ENCODE measurements at regions not wholly inside any gene's neighbourhood (a gene's known extent, or its start where the extent isn't known, plus 50 kb on each side); places are given as distances from the start of the nearest gene placed in this dataset.
A peak's percentile ranks its signal among the peaks of the same experiment; 100 is the strongest.

GRCh38 chr15:45884289-45884688, 249.5 kb downstream of the SQOR start:
- DNase-seq (ENCODE audit: low read depth in 4 of 6, low spot score in 6 of 6), result peak in 1 of 6 donors; percentile 5
- Histone ChIP-seq H3K36me3 (ENCODE audit: control insufficient read depth, insufficient read depth, low read length) (no peaks in the 10 kb centered on the region), H3K27ac (ENCODE audit: low read depth, low read length) (no peak overlapping the region), H3K9me3 (ENCODE audit: control insufficient read depth, insufficient read depth, low read length) (no peaks in the 10 kb centered on the region), H3K4me3 (ENCODE audit: low read depth, low read length) (no peak overlapping the region), H3K27me3 (ENCODE audit: control insufficient read depth, insufficient read depth, low read length) (no peaks in the 10 kb centered on the region), H3K4me1 (ENCODE audit: control insufficient read depth, insufficient read depth, low read length) (no peaks in the 10 kb centered on the region)
- WGBS (ENCODE audit: insufficient coverage), result no CpG with 5 or more reads among the region's 2 CpGs

DNA sequence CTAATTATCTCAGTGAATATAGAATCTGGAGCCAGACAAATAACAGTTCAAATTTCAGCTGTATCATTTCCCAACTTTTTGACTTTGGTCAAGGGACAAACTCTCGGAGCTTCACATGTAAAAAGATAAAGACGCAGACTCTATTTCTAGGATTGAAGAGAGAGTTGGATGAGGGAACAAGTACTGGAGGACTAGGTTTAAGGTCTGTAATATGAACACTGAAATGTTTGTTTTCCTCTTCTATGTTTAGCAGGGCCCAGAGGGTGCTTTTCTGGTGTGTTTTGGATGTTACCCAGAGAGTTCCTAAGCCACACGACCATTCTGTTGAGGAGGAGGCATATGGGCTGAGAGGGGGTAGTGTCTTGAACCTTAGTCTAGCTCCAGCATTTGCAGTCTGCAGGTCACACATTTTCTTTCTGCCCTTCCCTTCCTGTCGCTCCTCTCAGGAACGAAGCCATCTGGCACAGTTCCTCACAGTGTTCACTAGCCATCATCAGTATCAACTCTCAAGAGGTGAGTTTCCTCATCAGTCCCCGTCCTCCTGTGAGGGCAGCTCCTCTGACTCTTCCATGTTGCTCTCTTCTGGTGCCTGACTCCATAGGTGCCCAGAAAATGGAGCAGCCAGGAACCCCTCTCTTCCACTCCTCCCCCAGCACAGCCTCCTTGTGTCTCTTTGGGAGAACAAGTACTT, 250.1 kb downstream of the SQOR start:
- WGBS (ENCODE audit: insufficient coverage), result 72% methylated on average over 4 of the region's 6 CpGs
- no peaks in the 10 kb centered on the region for H3K9me3 ChIP-seq (ENCODE audit: control insufficient read depth, insufficient read depth, low read length)
- no peak overlapping the region for H3K4me3 ChIP-seq (ENCODE audit: low read depth, low read length)
- no peaks in the 10 kb centered on the region for H3K27me3 ChIP-seq (ENCODE audit: control insufficient read depth, insufficient read depth, low read length)
- no peak for DNase-seq (ENCODE audit: low read depth in 4 of 6, low spot score in 6 of 6)
- H3K36me3 ChIP-seq (ENCODE audit: control insufficient read depth, insufficient read depth, low read length), result no peaks in the 10 kb centered on the region
- no peak overlapping the region for H3K27ac ChIP-seq (ENCODE audit: low read depth, low read length)
- H3K4me1 ChIP-seq (ENCODE audit: control insufficient read depth, insufficient read depth, low read length), result no peaks in the 10 kb centered on the region

DNA sequence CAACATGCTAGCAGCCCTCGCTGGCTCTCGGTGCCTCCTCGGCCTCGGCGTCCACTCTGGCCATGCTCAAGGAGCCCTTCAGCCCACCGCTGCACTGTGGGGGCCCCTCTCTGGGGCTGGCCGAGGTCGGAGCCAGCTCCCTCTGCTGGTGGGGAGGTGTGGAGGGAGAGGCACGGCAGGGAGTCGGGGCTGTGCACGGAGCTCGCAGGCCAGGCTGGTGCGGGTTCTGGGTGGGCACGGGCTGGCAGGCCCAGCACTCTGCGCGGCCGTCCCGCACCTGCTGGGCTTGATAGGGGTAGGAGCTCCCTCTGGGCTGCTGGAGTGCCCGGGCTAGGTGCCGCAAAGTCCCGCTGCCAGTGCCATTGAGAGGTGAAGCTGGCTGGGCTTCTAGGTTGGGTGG, 251.0 kb downstream of the SQOR start:
- Histone ChIP-seq H3K27ac (ENCODE audit: low read depth, low read length) (no peak overlapping the region), H3K36me3 (ENCODE audit: control insufficient read depth, insufficient read depth, low read length) (no peaks in the 10 kb centered on the region), H3K9me3 (ENCODE audit: control insufficient read depth, insufficient read depth, low read length) (no peaks in the 10 kb centered on the region), H3K4me1 (ENCODE audit: control insufficient read depth, insufficient read depth, low read length) (no peaks in the 10 kb centered on the region), H3K27me3 (ENCODE audit: control insufficient read depth, insufficient read depth, low read length) (no peaks in the 10 kb centered on the region), H3K4me3 (ENCODE audit: low read depth, low read length) (no peak overlapping the region)
- 94% methylated on average over 21 of the region's 21 CpGs for WGBS (ENCODE audit: insufficient coverage)
- no peak for DNase-seq (ENCODE audit: low read depth in 4 of 6, low spot score in 6 of 6)

DNA sequence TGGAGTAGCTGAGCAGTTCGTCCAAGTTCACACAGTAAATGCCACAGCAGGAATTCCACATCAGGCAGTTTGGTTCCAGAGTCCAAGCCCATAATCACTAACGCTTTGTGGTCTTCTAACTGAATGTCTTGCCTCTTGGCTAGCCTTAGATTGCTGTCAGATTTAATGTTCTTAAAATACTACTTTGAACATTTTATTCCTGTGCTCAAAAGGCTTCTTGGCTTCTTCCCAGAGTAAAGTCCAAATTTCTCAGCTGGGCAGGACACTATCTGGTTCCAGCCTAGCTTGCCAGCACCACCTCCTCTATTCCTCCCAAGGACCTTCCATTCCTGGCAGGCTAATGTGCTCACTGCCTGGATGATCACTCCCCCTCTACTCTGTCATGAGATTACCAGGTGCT, 256.9 kb downstream of the SQOR start:
- Histone ChIP-seq H3K4me3 (ENCODE audit: low read depth, low read length) (no peak overlapping the region), H3K9me3 (ENCODE audit: control insufficient read depth, insufficient read depth, low read length) (no peaks in the 10 kb centered on the region), H3K27ac (ENCODE audit: low read depth, low read length) (no peak overlapping the region), H3K27me3 (ENCODE audit: control insufficient read depth, insufficient read depth, low read length) (no peaks in the 10 kb centered on the region), H3K4me1 (ENCODE audit: control insufficient read depth, insufficient read depth, low read length) (no peaks in the 10 kb centered on the region), H3K36me3 (ENCODE audit: control insufficient read depth, insufficient read depth, low read length) (no peaks in the 10 kb centered on the region)
- peak in 5 of 6 donors; percentile 4 to 68 (median 13) for DNase-seq (ENCODE audit: low read depth in 4 of 6, low spot score in 6 of 6)
- 37% methylated on average over 2 of the region's 2 CpGs for WGBS (ENCODE audit: insufficient coverage)

DNA sequence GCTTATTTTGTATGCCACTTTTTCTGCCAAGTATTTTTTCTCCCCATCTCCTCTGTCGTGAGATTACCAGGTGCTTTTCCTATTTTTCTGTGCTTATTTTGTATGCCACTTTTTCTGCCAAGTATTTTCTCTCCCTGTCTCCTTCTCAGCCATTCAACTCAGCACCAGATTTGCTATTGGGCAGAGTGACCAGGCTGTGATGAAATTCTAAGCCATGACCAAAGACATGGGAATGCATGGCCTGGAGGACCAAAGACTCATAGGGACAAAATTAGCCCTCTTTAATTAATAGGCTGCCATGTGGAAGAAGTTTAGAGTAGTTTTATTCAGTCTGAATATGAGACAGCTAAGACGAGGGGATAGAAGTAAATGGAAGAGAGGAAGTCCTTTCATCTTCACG, 257.4 kb downstream of the SQOR start:
- DNase-seq (ENCODE audit: low read depth in 4 of 6, low spot score in 6 of 6), result no peak
- 57% methylated on average over 1 of the region's 3 CpGs for whole genome bisulfite sequencing (ENCODE audit: insufficient coverage)
- no peaks in the 10 kb centered on the region for H3K27me3 ChIP-seq (ENCODE audit: control insufficient read depth, insufficient read depth, low read length)
- no peaks in the 10 kb centered on the region for H3K36me3 ChIP-seq (ENCODE audit: control insufficient read depth, insufficient read depth, low read length)
- H3K4me1 ChIP-seq (ENCODE audit: control insufficient read depth, insufficient read depth, low read length), result no peaks in the 10 kb centered on the region
- H3K27ac ChIP-seq (ENCODE audit: low read depth, low read length), result no peak overlapping the region
- H3K9me3 ChIP-seq (ENCODE audit: control insufficient read depth, insufficient read depth, low read length), result no peaks in the 10 kb centered on the region
- H3K4me3 ChIP-seq (ENCODE audit: low read depth, low read length), result no peak overlapping the region

- H3K9me3 ChIP-seq (ENCODE audit: control insufficient read depth, insufficient read depth, low read length), result no peaks in the 10 kb centered on the region
- no peaks in the 10 kb centered on the region for H3K4me1 ChIP-seq (ENCODE audit: control insufficient read depth, insufficient read depth, low read length)
- no peak for DNase-seq (ENCODE audit: low read depth in 4 of 6, low spot score in 6 of 6)
- H3K36me3 ChIP-seq (ENCODE audit: control insufficient read depth, insufficient read depth, low read length), result no peaks in the 10 kb centered on the region
- no peak overlapping the region for H3K4me3 ChIP-seq (ENCODE audit: low read depth, low read length)
- H3K27me3 ChIP-seq (ENCODE audit: control insufficient read depth, insufficient read depth, low read length), result no peaks in the 10 kb centered on the region
- no peak overlapping the region for H3K27ac ChIP-seq (ENCODE audit: low read depth, low read length)
Observed at GRCh38 chr15:45903283-45903682, 268.5 kb downstream of the SQOR start.

DNA sequence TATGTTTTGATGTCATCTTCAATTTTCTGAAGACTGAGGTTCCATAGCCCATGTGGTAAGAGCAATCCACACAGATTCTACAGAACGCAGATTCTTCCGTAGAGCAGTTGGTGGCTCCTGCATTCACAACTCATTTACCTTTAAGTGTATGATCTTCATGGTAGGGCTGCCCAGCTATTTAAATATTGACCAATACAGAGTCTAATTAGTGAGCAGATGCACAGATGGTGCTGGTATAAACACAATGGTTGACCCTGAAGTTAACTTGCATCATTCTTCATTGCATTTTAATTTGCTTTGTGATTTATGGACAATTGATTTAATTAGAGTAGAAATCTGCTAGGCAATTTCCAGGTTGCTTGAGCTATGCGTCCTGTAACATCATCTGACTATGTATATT, 269.2 kb downstream of the SQOR start:
- H3K4me3 ChIP-seq (ENCODE audit: low read depth, low read length), result no peak overlapping the region
- no peak overlapping the region for H3K27ac ChIP-seq (ENCODE audit: low read depth, low read length)
- H3K9me3 ChIP-seq (ENCODE audit: control insufficient read depth, insufficient read depth, low read length), result peaks cover 3% of the 10 kb centered on the region
- H3K27me3 ChIP-seq (ENCODE audit: control insufficient read depth, insufficient read depth, low read length), result no peaks in the 10 kb centered on the region
- peak in 1 of 6 donors; percentile 1 for DNase-seq (ENCODE audit: low read depth in 4 of 6, low spot score in 6 of 6)
- H3K36me3 ChIP-seq (ENCODE audit: control insufficient read depth, insufficient read depth, low read length), result no peaks in the 10 kb centered on the region
- H3K4me1 ChIP-seq (ENCODE audit: control insufficient read depth, insufficient read depth, low read length), result no peaks in the 10 kb centered on the region
- WGBS (ENCODE audit: insufficient coverage), result no CpG with 5 or more reads among the region's 3 CpGs

DNA sequence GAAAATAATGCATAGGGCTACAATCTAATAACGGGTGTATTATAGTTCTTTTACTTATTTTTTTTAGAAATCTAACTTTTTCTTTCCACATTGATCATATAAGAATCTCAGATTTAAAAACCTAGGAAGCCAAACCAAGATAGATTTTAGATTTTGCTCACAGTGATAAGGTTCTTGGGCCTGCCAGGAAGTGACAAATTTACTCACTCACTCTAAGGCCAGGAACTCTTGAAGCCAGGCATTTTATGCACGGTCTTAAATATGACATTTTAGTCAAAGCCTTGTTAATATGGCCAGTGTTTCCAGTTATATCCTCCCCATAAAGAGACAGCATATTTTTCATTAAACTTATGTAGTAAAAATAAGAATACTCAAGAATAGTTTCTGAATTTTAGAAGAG, 271.4 kb downstream of the SQOR start:
- Histone ChIP-seq H3K36me3 (ENCODE audit: control insufficient read depth, insufficient read depth, low read length) (no peaks in the 10 kb centered on the region), H3K4me3 (ENCODE audit: low read depth, low read length) (no peak overlapping the region), H3K27ac (ENCODE audit: low read depth, low read length) (no peak overlapping the region), H3K4me1 (ENCODE audit: control insufficient read depth, insufficient read depth, low read length) (no peaks in the 10 kb centered on the region), H3K27me3 (ENCODE audit: control insufficient read depth, insufficient read depth, low read length) (no peaks in the 10 kb centered on the region), H3K9me3 (ENCODE audit: control insufficient read depth, insufficient read depth, low read length) (peaks cover 3% of the 10 kb centered on the region)
- no CpG with 5 or more reads among the region's 2 CpGs for WGBS (ENCODE audit: insufficient coverage)
- DNase-seq (ENCODE audit: low read depth in 4 of 6, low spot score in 6 of 6), result no peak

DNA sequence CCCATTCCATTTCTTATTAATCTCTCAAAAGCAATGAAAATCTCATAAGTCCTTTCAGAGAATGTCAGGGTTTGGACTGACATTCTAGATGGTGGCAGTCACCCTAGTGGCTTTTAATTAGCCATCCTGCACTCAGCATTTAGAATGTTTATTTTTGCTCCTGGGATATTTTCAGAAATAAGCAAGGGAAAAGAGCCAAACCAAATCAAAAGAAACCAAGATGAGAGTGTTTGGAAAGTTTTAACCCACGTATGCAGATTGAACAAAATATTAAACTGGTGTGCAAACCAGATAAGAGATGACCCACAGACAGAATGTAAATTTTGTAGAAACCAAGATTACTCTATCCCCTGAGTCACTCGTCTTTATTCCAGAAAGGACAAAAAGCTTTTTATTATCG, 275.8 kb downstream of the SQOR start:
- Histone ChIP-seq H3K4me3 (ENCODE audit: low read depth, low read length) (no peak overlapping the region), H3K4me1 (ENCODE audit: control insufficient read depth, insufficient read depth, low read length) (no peaks in the 10 kb centered on the region), H3K27me3 (ENCODE audit: control insufficient read depth, insufficient read depth, low read length) (no peaks in the 10 kb centered on the region), H3K27ac (ENCODE audit: low read depth, low read length) (no peak overlapping the region), H3K9me3 (ENCODE audit: control insufficient read depth, insufficient read depth, low read length) (peaks cover 5% of the 10 kb centered on the region), H3K36me3 (ENCODE audit: control insufficient read depth, insufficient read depth, low read length) (no peaks in the 10 kb centered on the region)
- no peak for DNase-seq (ENCODE audit: low read depth in 4 of 6, low spot score in 6 of 6)
- WGBS (ENCODE audit: insufficient coverage), result no CpG with 5 or more reads among the region's 3 CpGs

- no peak overlapping the region for H3K4me3 ChIP-seq (ENCODE audit: low read depth, low read length)
- no peaks in the 10 kb centered on the region for H3K4me1 ChIP-seq (ENCODE audit: control insufficient read depth, insufficient read depth, low read length)
- peaks cover 5% of the 10 kb centered on the region for H3K9me3 ChIP-seq (ENCODE audit: control insufficient read depth, insufficient read depth, low read length)
- H3K27ac ChIP-seq (ENCODE audit: low read depth, low read length), result no peak overlapping the region
- no peaks in the 10 kb centered on the region for H3K36me3 ChIP-seq (ENCODE audit: control insufficient read depth, insufficient read depth, low read length)
- no CpG with 5 or more reads among the region's 2 CpGs for WGBS (ENCODE audit: insufficient coverage)
- DNase-seq (ENCODE audit: low read depth in 4 of 6, low spot score in 6 of 6), result no peak
- H3K27me3 ChIP-seq (ENCODE audit: control insufficient read depth, insufficient read depth, low read length), result no peaks in the 10 kb centered on the region
Observed at GRCh38 chr15:45913451-45913850, 278.6 kb downstream of the SQOR start.

Data from spinal cord (tissue), 9 donors.